DMS153 treated with DMSO at 0.1 percent for 48 hours (cell line): ENCODE measurements at regions not wholly inside any gene's neighbourhood (a gene's known extent, or its start where the extent isn't known, plus 50 kb on each side); places are given as distances from the start of the nearest gene placed in this dataset.

Source experiments
- DNase-seq: peaks from one replicate; lab custom pipeline; 2025; ENCODE audit not compliant: unreplicated experiment; lab: John Stamatoyannopoulos, UW

GRCh38 chr3:188088948-188089685 is 64.8 kb upstream of the LPP start:
- DNase-seq = no peak

GRCh38 chr3:188090620-188091309 is 63.2 kb upstream of the LPP start:
- DNase-seq = no peak

- no peak for DNase-seq
These were observed 62.2 kb upstream of the LPP start for GRCh38 chr3:188091746-188092145.

- DNase-seq = no peak
These were observed 61.3 kb upstream of the LPP start for GRCh38 chr3:188092648-188093047.

GRCh38 chr3:188095431-188095830 is 58.5 kb upstream of the LPP start:
- DNase-seq = no peak

GRCh38 chr3:188097791-188098190 is 56.2 kb upstream of the LPP start:
- no peak for DNase-seq

- no peak for DNase-seq
These were observed 54.0 kb upstream of the LPP start for GRCh38 chr3:188099907-188100306.

- DNase-seq = no peak
These were observed 51.0 kb upstream of the LPP start for GRCh38 chr3:188102861-188103547.

GRCh38 chr3:188104050-188104449 is 49.9 kb upstream of the LPP start:
- DNase-seq = no peak
